GM20000 (cell line): ENCODE measurements at regions not wholly inside any gene's neighbourhood (a gene's known extent, or its start where the extent isn't known, plus 50 kb on each side); places are given as distances from the start of the nearest gene placed in this dataset.

Source experiments
- DNase-seq: peaks from one replicate; pipeline ENCODE4 v3.0.0; 2012; ENCODE audit warnings: low spot score
- CTCF ChIP-seq: IDR thresholded peaks from 2 replicates; pipeline ENCODE4 v1.5.1; 2012; ENCODE audit warnings: mild to moderate bottlenecking, control low read depth; ENCODE audit errors: extremely low read depth, missing control alignments

GRCh38 chr4:182017038-182017437 is 226.2 kb upstream of the TENM3 start:
- DNase-seq = no peak
- no peak for TF ChIP-seq CTCF

- TF ChIP-seq CTCF = no peak
- no peak for DNase-seq
These were observed 224.5 kb upstream of the TENM3 start for GRCh38 chr4:182018691-182019090.

DNA sequence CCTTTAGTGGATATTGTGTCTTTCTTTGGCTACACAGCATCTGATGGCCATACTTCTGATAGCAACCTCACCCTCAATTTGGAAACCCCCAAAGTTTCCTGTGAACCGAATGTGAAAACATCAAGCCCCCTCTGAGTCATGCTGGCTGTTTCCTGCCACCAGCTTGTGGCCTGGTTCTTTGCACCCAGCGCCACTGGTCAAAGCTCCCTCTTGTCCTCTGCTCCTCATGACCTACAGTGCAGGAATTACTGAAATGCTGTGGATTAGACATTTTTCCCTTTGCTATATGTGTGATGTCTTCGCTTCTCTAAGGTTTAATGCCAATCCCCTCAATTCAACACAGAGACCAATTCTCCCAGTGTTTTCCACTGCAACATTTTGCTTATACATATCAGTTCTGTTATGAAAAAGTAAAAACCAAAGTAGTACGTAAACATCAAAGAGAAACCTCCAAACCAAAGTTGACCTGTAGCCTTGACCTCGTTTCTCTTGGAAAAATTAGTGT is 224.0 kb upstream of the TENM3 start:
- TF ChIP-seq CTCF = no peak
- DNase-seq = peak; percentile 37

GRCh38 chr4:182022909-182023308 is 220.3 kb upstream of the TENM3 start:
- no peak for TF ChIP-seq CTCF
- no peak for DNase-seq

DNA sequence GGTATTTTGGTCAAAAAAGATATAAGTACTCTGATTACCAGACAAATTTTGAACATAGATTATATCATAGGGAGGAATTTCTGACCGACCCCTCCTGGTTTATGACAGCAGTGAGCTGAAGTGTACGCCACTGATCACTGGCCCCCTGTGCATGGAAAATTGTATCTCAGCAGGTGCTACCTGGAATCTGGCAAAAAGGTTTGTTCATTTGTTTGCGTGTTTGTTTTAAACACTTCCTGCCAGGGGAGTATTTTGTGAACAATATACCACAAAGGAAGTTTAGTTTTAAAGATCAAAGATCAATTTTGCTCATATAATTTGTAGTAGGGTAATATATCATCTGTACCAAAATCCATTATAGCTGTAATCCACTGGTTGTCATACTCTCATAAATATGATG is 219.7 kb upstream of the TENM3 start:
- no peak for DNase-seq
- no peak for TF ChIP-seq CTCF

GRCh38 chr4:182042945-182043344 is 200.3 kb upstream of the TENM3 start:
- DNase-seq = no peak

DNA sequence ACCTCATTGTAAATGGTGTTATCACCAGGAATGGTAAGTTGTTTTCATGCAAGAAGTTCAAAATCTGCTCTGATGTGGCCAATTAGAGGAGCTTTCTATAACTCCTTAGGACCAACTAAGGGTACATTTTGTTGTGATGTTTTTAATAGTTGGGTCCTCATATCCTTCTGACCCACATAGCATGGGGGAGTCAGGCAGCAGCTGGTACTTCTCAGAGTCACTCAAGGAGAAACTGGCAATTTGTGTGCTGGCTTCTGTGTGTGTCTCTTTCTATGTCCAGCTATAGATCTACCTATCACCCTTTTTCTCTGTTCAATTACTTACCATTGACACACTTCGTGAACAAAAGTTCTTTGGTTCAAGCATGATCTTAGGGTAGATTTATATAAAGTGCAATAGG is 194.3 kb upstream of the TENM3 start:
- no peak for DNase-seq
- TF ChIP-seq CTCF = no peak

More at GRCh38 chr4:182042945-182043344, 200.3 kb upstream of the TENM3 start:
- TF ChIP-seq CTCF = no peak
